ENCODE measurements at regions not wholly inside any gene's neighbourhood (a gene's known extent, or its start where the extent isn't known, plus 50 kb on each side); places are given as distances from the start of the nearest gene placed in this dataset.

DNA sequence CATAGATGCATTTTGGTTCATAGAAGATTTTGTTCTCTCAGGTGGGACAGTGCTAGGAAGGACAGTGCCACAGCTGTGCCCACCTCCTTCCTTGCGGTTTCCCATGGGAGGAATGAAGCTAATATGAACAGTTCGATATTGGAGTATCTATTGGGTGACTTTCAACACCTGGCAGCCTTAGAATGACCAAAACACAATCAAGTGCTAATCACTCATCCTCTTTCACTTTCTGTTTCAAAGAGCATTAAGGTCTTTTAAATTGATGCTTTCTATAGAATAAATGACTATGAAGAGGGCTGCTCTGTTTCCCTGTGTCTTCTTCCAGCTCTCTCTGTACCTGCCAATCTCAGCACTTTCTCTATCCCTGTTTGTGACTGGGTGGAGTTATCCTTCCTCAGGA is 784.0 kb downstream of the MRPL39 start:
- Histone ChIP-seq H4K8ac (ENCODE audit: extremely low read depth, insufficient read depth, low read length) (no peak overlapping the region), H2BK12ac (ENCODE audit: low read depth, low read length) (no peak overlapping the region), H2BK5ac (ENCODE audit: low read depth, low read length) (no peak overlapping the region), H3K79me2 (ENCODE audit: control insufficient read depth in 1 of 2, insufficient read depth in 2 of 2, low read length in 2 of 2) (no peaks in the 10 kb centered on the region), H3K4me3 (ENCODE audit: extremely low read depth in 1 of 4, insufficient read depth in 2 of 4, low read depth in 3 of 4, low read length in 4 of 4) (no peak overlapping the region), H3K4ac (replicated peaks; ENCODE audit: insufficient read length, low read depth, low read length) (no peak overlapping the region), H3K23ac (ENCODE audit: insufficient read length) (no peak overlapping the region), H3K36me3 (ENCODE audit: control insufficient read depth in 2 of 4, insufficient read depth in 4 of 4, low read length in 3 of 4) (no peaks in the 10 kb centered on the region; a peak in 1 of 8 replicates), H3K9ac (replicated peaks in 1 of 4; ENCODE audit: extremely low read depth in 1 of 4, low read depth in 3 of 4, low read length in 3 of 4) (no peak overlapping the region), H4K91ac (replicated peaks; ENCODE audit: insufficient read length, low read length) (no peak overlapping the region), H3K18ac (ENCODE audit: extremely low read depth, low read length) (no peak overlapping the region), H3K14ac (ENCODE audit: insufficient read length) (no peak overlapping the region), H4K5ac (ENCODE audit: insufficient read length, low read depth, low read length) (no peak overlapping the region), H2BK120ac (replicated peaks; ENCODE audit: low read depth, low read length) (no peak overlapping the region), H3K27me3 (replicated peaks in 1 of 4; ENCODE audit: control insufficient read depth in 3 of 4, extremely low read depth in 1 of 4, insufficient read depth in 3 of 4, low read length in 3 of 4) (no peaks in the 10 kb centered on the region), H2BK15ac (ENCODE audit: low read length) (no peak overlapping the region), H3K23me2 (ENCODE audit: low read depth, low read length) (no peaks in the 10 kb centered on the region), H2AK5ac (ENCODE audit: low read depth, low read length) (no peak overlapping the region), H2AFZ (ENCODE audit: low read length) (no peak overlapping the region), H3K56ac (replicated peaks; ENCODE audit: insufficient read length, low read depth, low read length) (no peak overlapping the region), H3K4me1 (replicated peaks in 1 of 4; ENCODE audit: control insufficient read depth in 3 of 4, insufficient read depth in 4 of 4, low read length in 3 of 4) (no peaks in the 10 kb centered on the region), H3K4me2 (ENCODE audit: insufficient read depth in 1 of 2, low read depth in 2 of 2, low read length in 2 of 2) (no peak overlapping the region), H3K27ac (ENCODE audit: low read depth, low read length) (no peak overlapping the region), H4K20me1 (replicated peaks in 1 of 2; ENCODE audit: control insufficient read depth in 1 of 2, insufficient read depth in 2 of 2, low read length in 2 of 2) (peaks cover 0 to 1% of the 10 kb centered on the region in 2 experiments), H2BK20ac (ENCODE audit: low read length) (no peak overlapping the region), H3K79me1 (ENCODE audit: low read depth, low read length) (no peaks in the 10 kb centered on the region; the same call in 1 of the 2 replicates), H3K9me3 (ENCODE audit: insufficient read depth in 2 of 2, low read depth in 1 of 2, low read length in 1 of 2) (peaks cover 0 to 18% of the 10 kb centered on the region in 2 experiments; a peak in 1 of 4 replicates)
- CTCF ChIA-PET (ENCODE audit: partially characterized antibody) = interaction anchor here (1.6 kb wide), 1 partner anchor 563 kb away, joined by 3 read pairs; no protein-coding TSS in a partner anchor
- DNase-seq (ENCODE audit: low read depth in 1 of 2, low spot score in 2 of 2) (no peak), FAIRE-seq (no peak)
- POLR2A ChIA-PET (ENCODE audit: partially characterized antibody) = no interaction called here
- 81% methylated on average over 2 of the region's 2 CpGs; no CpG with 5 or more reads in 1 of the 2 experiments for WGBS, 2 experiments (ENCODE audit: extremely low coverage in 1 of 2, insufficient coverage in 1 of 2, insufficient read length in 1 of 2, insufficient replicate concordance in 2 of 2, low coverage in 1 of 2, low lambda C conversion rate in 2 of 2, missing lambda C conversion rate in 1 of 2)
- TF ChIP-seq CHD2 (IDR thresholded peaks at IDR 0.05; ENCODE audit: low read length) = no peak
- TF ChIP-seq HDAC2 (IDR thresholded peaks at IDR 0.05; ENCODE audit: borderline replicate concordance in 1 of 2, low read depth in 2 of 2, low read length in 2 of 2) = no peak
- TF ChIP-seq TBP (IDR thresholded peaks at IDR 0.05; ENCODE audit: low read depth, low read length) = no peak
- TF ChIP-seq YY1 (IDR thresholded peaks at IDR 0.05; ENCODE audit: low read depth, low read length) = no peak
- no peak for TF ChIP-seq POU5F1 (IDR thresholded peaks at IDR 0.05; ENCODE audit: low read depth, low read length)
- TF ChIP-seq, protein P1, sequence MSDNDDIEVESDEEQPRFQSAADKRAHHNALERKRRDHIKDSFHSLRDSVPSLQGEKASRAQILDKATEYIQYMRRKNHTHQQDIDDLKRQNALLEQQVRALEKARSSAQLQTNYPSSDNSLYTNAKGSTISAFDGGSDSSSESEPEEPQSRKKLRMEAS (IDR thresholded peaks at IDR 0.05) = no peak
- TF ChIP-seq JUN (IDR thresholded peaks at IDR 0.05; ENCODE audit: low read depth, low read length) = no peak
- TF ChIP-seq EGR1 (IDR thresholded peaks at IDR 0.05; ENCODE audit: borderline replicate concordance, low read depth, low read length) = no peak
- no peak for TF ChIP-seq GTF2F1 (IDR thresholded peaks at IDR 0.05; ENCODE audit: borderline replicate concordance, low read depth, low read length)
- TF ChIP-seq, protein P2, sequence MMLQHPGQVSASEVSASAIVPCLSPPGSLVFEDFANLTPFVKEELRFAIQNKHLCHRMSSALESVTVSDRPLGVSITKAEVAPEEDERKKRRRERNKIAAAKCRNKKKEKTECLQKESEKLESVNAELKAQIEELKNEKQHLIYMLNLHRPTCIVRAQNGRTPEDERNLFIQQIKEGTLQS (IDR thresholded peaks at IDR 0.05; ENCODE audit: insufficient read depth, low read depth, low read length) = no peak
- no peak for TF ChIP-seq RFX5 (IDR thresholded peaks at IDR 0.05; ENCODE audit: borderline replicate concordance, low read depth, low read length)
- TF ChIP-seq, protein P3, sequence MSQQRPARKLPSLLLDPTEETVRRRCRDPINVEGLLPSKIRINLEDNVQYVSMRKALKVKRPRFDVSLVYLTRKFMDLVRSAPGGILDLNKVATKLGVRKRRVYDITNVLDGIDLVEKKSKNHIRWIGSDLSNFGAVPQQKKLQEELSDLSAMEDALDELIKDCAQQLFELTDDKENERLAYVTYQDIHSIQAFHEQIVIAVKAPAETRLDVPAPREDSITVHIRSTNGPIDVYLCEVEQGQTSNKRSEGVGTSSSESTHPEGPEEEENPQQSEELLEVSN (IDR thresholded peaks at IDR 0.05) = no peak
- TF ChIP-seq ZNF274 (IDR thresholded peaks at IDR 0.05; ENCODE audit: borderline replicate concordance, extremely low read depth, low read length) = no peak
- no peak for TF ChIP-seq SP4 (IDR thresholded peaks at IDR 0.05; ENCODE audit: low read length)
